ENCODE measurements at regions not wholly inside any gene's neighbourhood (a gene's known extent, or its start where the extent isn't known, plus 50 kb on each side); places are given as distances from the start of the nearest gene placed in this dataset.

- intact Hi-C loops (cut with DNase I; ENCODE audit: low total_unique reads): no loop called here
- Histone ChIP-seq H3K27me3 (no peaks in the 10 kb centered on the region), H3K9me3 (no peaks in the 10 kb centered on the region), H3K36me3 (no peaks in the 10 kb centered on the region), H3K4me1 (no peaks in the 10 kb centered on the region), H3K4me3 (no peak overlapping the region), H3K27ac (no peak overlapping the region)
- no peak for DNase-seq
- TF ChIP-seq POLR2A (IDR thresholded peaks at IDR 0.05): no peak
- TF ChIP-seq CTCF (IDR thresholded peaks at IDR 0.05): no peak
These were observed 155.8 kb downstream of the INO80D start for GRCh38 chr2:205930209-205930608.

- no peak overlapping the region for H3K4me3 ChIP-seq
- H3K27me3 ChIP-seq: no peaks in the 10 kb centered on the region
- H3K27ac ChIP-seq: no peak overlapping the region
- DNase-seq: no peak
- TF ChIP-seq CTCF (IDR thresholded peaks at IDR 0.05) (no peak), POLR2A (IDR thresholded peaks at IDR 0.05) (no peak)
- H3K36me3 ChIP-seq: no peaks in the 10 kb centered on the region
- no peaks in the 10 kb centered on the region for H3K9me3 ChIP-seq
- no peaks in the 10 kb centered on the region for H3K4me1 ChIP-seq
- intact Hi-C loops (cut with DNase I; ENCODE audit: low total_unique reads): no loop called here
These were observed 156.6 kb downstream of the INO80D start for GRCh38 chr2:205929246-205929942.

GRCh38 chr2:205925373-205926337 lies 160.3 kb downstream of the INO80D start:
- no peaks in the 10 kb centered on the region for H3K9me3 ChIP-seq
- H3K27me3 ChIP-seq: no peaks in the 10 kb centered on the region
- H3K27ac ChIP-seq: peak overlapping the region; percentile 77 to 79
- DNase-seq: peak; percentile 77 to 88
- intact Hi-C loops (cut with DNase I; ENCODE audit: low total_unique reads): no loop called here
- H3K4me1 ChIP-seq: no peaks in the 10 kb centered on the region
- peak overlapping the region; percentile 22 to 31 for H3K4me3 ChIP-seq
- H3K36me3 ChIP-seq: no peaks in the 10 kb centered on the region
- TF ChIP-seq CTCF (IDR thresholded peaks at IDR 0.05): peak; percentile 89 to 96 (median 90)
- TF ChIP-seq POLR2A (IDR thresholded peaks at IDR 0.05): no peak

- peak in 1 of 2 donors; percentile 32 for DNase-seq
- peak overlapping the region; percentile 77 to 79 for H3K27ac ChIP-seq
- H3K36me3 ChIP-seq: no peaks in the 10 kb centered on the region
- H3K9me3 ChIP-seq: no peaks in the 10 kb centered on the region
- no peaks in the 10 kb centered on the region for H3K27me3 ChIP-seq
- H3K4me1 ChIP-seq: no peaks in the 10 kb centered on the region
- no peak for TF ChIP-seq CTCF (IDR thresholded peaks at IDR 0.05)
- H3K4me3 ChIP-seq: no peak overlapping the region
- intact Hi-C loops (cut with DNase I; ENCODE audit: low total_unique reads): no loop called here
These were observed 161.3 kb downstream of the INO80D start for GRCh38 chr2:205924676-205925075.

- intact Hi-C loops (cut with DNase I; ENCODE audit: low total_unique reads): no loop called here
- TF ChIP-seq POLR2A (IDR thresholded peaks at IDR 0.05): no peak
- TF ChIP-seq CTCF (IDR thresholded peaks at IDR 0.05): no peak
These were observed 170.8 kb downstream of the INO80D start for GRCh38 chr2:205915130-205915524.

More at GRCh38 chr2:205915130-205915524, 170.8 kb downstream of the INO80D start:
- Histone ChIP-seq H3K27me3 (no peaks in the 10 kb centered on the region), H3K4me1 (no peaks in the 10 kb centered on the region), H3K36me3 (no peaks in the 10 kb centered on the region), H3K9me3 (no peaks in the 10 kb centered on the region), H3K4me3 (no peak overlapping the region), H3K27ac (no peak overlapping the region)
- DNase-seq: no peak

Measured in uterus (tissue), 3 donors.